GM10266 (cell line): ENCODE measurements at regions not wholly inside any gene's neighbourhood (a gene's known extent, or its start where the extent isn't known, plus 50 kb on each side); places are given as distances from the start of the nearest gene placed in this dataset.

Experiments
- DNase-seq: peaks from one replicate; pipeline ENCODE4 v3.0.0; 2012; ENCODE audit errors: extremely low spot score
- TF ChIP-seq, protein P1 (sequence below): IDR thresholded peaks from 2 replicates; pipeline ENCODE4 v1.5.1; 2012; ENCODE audit warnings: mild to moderate bottlenecking, low read depth; ENCODE audit not compliant: control insufficient read depth, insufficient read depth; ENCODE audit errors: missing control alignments

DNA sequence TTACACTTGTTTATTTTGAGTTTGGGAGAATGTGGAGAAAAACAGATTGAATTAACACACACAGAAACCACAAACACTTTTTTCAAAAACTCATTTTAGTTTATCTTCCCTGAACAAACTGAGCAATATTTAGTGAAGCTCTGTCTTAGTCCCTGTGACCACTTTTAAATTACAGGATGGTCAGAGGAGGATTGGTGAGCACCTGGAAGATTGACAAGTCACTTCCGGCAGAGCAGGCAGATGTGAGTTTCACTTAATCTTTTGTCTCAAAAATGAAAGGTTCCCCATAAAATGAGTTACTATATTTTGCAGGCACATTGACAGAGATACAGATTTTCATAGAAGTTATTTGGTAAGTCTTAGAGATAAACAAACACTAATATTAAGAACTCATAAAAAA is 970.1 kb downstream of the ADGRL3 start:
- DNase-seq, result no peak
- TF ChIP-seq, protein P1, sequence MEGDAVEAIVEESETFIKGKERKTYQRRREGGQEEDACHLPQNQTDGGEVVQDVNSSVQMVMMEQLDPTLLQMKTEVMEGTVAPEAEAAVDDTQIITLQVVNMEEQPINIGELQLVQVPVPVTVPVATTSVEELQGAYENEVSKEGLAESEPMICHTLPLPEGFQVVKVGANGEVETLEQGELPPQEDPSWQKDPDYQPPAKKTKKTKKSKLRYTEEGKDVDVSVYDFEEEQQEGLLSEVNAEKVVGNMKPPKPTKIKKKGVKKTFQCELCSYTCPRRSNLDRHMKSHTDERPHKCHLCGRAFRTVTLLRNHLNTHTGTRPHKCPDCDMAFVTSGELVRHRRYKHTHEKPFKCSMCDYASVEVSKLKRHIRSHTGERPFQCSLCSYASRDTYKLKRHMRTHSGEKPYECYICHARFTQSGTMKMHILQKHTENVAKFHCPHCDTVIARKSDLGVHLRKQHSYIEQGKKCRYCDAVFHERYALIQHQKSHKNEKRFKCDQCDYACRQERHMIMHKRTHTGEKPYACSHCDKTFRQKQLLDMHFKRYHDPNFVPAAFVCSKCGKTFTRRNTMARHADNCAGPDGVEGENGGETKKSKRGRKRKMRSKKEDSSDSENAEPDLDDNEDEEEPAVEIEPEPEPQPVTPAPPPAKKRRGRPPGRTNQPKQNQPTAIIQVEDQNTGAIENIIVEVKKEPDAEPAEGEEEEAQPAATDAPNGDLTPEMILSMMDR, result no peak

DNA sequence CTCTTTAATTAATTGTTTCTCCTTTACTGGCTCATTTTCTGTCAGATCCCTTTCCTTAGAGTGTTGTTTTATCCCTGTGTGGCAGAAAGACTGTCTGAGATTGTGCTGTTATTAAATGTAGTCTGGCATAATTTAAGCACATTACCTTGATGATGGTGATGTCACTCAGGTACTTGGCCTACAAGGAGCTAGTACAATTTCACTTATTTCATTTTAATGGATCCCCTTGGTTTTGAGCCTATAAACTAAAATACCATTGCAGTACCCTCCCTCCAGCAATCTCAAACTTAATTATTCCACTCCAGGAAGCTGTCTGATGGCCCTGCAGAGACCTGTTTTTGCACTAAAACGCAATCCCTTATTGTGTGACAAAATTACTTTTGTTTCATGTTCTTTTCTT is 968.6 kb downstream of the ADGRL3 start:
- no peak for DNase-seq

DNA sequence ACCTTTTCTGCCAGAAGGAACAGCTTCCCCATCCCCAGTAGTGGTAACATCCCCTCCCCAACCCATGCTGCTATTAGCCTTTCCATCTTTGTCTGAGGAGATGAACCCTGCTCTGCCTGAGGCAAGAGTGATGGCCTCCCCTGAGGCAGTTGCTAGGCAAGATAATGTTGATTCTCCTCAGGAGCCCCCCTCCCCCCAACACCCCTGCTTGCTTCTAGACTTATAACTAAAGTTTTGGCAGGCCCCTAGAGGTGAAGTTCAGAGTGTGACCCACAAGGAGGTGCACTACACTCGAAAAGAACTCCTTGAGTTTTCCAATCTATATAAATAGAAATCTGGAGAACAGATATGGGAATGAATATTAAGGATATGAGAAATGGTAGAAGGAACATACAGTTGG is 962.5 kb downstream of the ADGRL3 start:
- DNase-seq, result no peak
- TF ChIP-seq, protein P1, result no peak

More for the DNA sequence above, 968.6 kb downstream of the ADGRL3 start:
- TF ChIP-seq, protein P1, result no peak

DNA sequence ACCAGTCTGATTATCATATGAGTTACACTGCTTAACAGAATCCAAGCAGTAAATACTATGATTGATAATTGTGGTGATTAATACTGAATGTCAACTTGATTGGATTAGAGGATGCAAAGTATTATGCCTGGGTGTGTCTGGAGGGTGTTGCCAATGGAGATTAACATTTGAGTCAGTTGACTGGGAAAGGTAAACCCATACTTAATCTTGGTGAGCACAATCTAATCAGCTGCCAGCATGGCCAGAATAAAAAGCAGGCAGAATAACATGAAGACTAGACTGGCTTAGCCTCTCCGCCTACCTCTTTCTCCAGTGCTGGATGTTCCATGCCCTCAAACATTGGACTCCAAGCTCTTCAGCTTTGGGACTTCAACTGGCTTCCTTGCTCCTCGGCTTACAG is 961.3 kb downstream of the ADGRL3 start:
- TF ChIP-seq, protein P1, result no peak
- no peak for DNase-seq

DNA sequence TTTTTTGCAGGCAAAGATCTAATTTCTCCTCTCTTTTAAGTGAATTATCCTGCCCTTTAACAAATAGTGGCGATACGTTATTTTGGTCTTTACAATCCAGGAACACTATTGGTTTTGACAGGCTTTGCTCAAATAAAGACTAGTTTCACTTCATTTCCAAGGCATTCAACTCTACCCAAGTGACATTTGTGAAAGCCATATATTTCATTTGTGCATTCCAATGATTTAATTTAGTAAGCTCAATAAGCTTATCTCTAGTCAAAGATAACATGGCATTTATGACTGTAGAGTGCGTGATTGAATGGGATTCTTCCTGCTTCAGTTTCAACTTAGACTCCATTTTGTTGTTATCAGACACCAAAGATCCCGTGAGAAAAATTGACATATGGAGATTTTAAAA is 959.8 kb downstream of the ADGRL3 start:
- TF ChIP-seq, protein P1, result no peak
- no peak for DNase-seq

DNA sequence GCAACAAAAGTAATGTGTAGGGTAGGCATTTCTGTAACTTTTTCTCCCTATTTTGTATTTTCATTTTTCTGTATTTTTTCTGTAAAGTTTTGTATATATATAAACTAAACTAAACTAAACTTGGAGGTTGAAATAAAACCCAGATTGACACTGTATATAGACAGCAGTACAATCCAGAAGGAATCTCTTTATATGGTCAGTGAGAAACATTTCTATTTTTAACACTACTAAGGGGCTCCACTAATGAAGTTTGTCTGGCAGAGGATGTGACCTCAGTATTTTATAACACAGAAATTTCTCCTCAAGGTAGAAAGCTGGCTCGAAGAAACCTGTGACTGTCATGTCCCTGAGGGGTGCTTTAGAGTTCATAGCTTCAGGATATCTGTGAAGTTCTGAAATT is 959.2 kb downstream of the ADGRL3 start:
- no peak for DNase-seq
- TF ChIP-seq, protein P1, result no peak

DNA sequence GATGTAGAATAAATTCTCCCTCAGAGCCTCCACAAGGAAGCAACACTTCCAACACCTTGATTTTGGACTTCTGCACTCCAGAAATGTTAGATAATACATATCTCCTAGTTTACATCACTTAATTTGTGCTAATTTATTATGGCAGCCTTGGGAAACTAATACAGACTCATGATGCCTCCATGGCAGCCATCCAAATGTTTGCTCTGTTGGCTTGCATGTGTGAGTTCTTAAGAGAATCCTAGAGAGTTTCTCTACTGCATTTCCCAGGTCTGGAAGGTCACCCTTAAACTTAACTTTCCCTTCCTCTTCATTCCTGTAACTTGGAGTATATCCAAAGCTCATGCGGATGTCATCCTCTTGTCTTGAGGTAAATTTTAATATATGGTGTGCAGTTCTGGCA is 956.1 kb downstream of the ADGRL3 start:
- DNase-seq, result no peak
- TF ChIP-seq, protein P1, result no peak
